ENCODE measurements at regions not wholly inside any gene's neighbourhood (a gene's known extent, or its start where the extent isn't known, plus 50 kb on each side); places are given as distances from the start of the nearest gene placed in this dataset.

GRCh38 chr10:109773288-109774120, 149.8 kb downstream of the XPNPEP1 start:
- TF ChIP-seq MAX (CRISPR knock-in tag; IDR thresholded peaks at IDR 0.05) (no peak), CTCF (IDR thresholded peaks at IDR 0.05) (peak; percentile 56)
- Mint-ChIP-seq H3K4me1 (peaks cover 2% of the 10 kb centered on the region), H3K4me3 (no peak overlapping the region), H3K36me3 (no peaks in the 10 kb centered on the region), H3K27me3 (ENCODE audit: low read depth) (no peaks in the 10 kb centered on the region), H3K9me3 (peaks cover 4% of the 10 kb centered on the region; the same call in 1 of the 2 replicates), H3K27ac (no peak overlapping the region)
- ChIA-PET POLR2A (no interaction called here), CTCF (interaction anchor here (0.6 to 2.9 kb wide), 35 partner anchors 10 to 1110 kb away, joined by 3 to 26 read pairs (median 4); no protein-coding TSS in a partner anchor)
- ATAC-seq (peak; percentile 91), DNase-seq (ENCODE audit: low spot score) (no peak)

- Mint-ChIP-seq H3K36me3 (no peaks in the 10 kb centered on the region), H3K4me3 (no peak overlapping the region), H3K27me3 (ENCODE audit: low read depth) (no peaks in the 10 kb centered on the region), H3K27ac (no peak overlapping the region), H3K4me1 (no peaks in the 10 kb centered on the region), H3K9me3 (peaks cover 6% of the 10 kb centered on the region)
- ATAC-seq: no peak
- ChIA-PET CTCF (interaction anchor here (1.0 to 1.4 kb wide), 2 partner anchors 13 to 82 kb away, joined by 3 to 9 read pairs; no protein-coding TSS in a partner anchor), POLR2A (no interaction called here)
- no peak for DNase-seq (ENCODE audit: low spot score)
- TF ChIP-seq SMAD3 (CRISPR knock-in tag; IDR thresholded peaks at IDR 0.05; ENCODE audit: borderline replicate concordance) (no peak), ARID4B (CRISPR knock-in tag; IDR thresholded peaks at IDR 0.05; ENCODE audit: borderline replicate concordance) (no peak), ZNF416 (CRISPR knock-in tag; IDR thresholded peaks at IDR 0.05) (no peak), ZNF317 (CRISPR knock-in tag; IDR thresholded peaks at IDR 0.05; ENCODE audit: borderline replicate concordance, low read depth) (no peak), ETV6 (CRISPR knock-in tag; IDR thresholded peaks at IDR 0.05) (no peak), IRF1 (CRISPR knock-in tag; IDR thresholded peaks at IDR 0.05) (no peak), NR3C1 (CRISPR knock-in tag; conservative IDR thresholded peaks at IDR 0.05; ENCODE audit: low read depth) (no peak), MLX (CRISPR knock-in tag; IDR thresholded peaks at IDR 0.05) (no peak), FOXJ3 (CRISPR knock-in tag; IDR thresholded peaks at IDR 0.05; ENCODE audit: borderline replicate concordance) (no peak), TP53 (CRISPR knock-in tag; IDR thresholded peaks at IDR 0.05) (no peak), FOXP1 (CRISPR knock-in tag; IDR thresholded peaks at IDR 0.05; ENCODE audit: borderline replicate concordance) (no peak), IRF2 (CRISPR knock-in tag; IDR thresholded peaks at IDR 0.05; ENCODE audit: borderline replicate concordance, low read depth) (no peak), RORB (CRISPR knock-in tag; IDR thresholded peaks at IDR 0.05) (no peak), ZBTB21 (CRISPR knock-in tag; IDR thresholded peaks at IDR 0.05; ENCODE audit: borderline replicate concordance) (no peak), GABPB1 (CRISPR knock-in tag; IDR thresholded peaks at IDR 0.05) (no peak), ATF2 (CRISPR knock-in tag; IDR thresholded peaks at IDR 0.05; ENCODE audit: borderline replicate concordance, low read depth) (no peak), ZBTB43 (CRISPR knock-in tag; IDR thresholded peaks at IDR 0.05) (no peak)
These were observed 152.6 kb downstream of the XPNPEP1 start for GRCh38 chr10:109770663-109771062.

All from WTC11 (cell line).